ENCODE measurements at regions not wholly inside any gene's neighbourhood (a gene's known extent, or its start where the extent isn't known, plus 50 kb on each side); places are given as distances from the start of the nearest gene placed in this dataset.

DNA sequence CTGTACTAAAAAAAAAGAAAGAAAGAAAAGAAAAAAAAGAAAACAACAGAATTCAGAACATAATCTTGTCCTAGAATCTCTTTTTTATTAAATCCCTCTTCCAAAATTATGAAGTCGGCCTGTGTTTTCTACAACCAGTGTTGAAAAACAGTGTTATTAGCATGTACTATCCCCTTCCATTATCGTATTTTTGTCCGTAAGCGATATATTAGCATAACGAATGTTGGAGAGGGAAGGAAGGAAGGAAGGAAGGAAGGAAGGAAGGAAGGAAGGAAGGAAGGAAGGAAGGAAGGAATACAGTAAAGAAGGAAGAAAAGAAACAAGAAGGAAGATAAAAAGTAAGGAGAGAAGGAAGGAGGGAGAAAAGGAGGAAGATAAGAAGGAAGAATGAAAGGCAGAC, 393.0 kb upstream of the TSHZ3 start:
- TF ChIP-seq, protein P1, sequence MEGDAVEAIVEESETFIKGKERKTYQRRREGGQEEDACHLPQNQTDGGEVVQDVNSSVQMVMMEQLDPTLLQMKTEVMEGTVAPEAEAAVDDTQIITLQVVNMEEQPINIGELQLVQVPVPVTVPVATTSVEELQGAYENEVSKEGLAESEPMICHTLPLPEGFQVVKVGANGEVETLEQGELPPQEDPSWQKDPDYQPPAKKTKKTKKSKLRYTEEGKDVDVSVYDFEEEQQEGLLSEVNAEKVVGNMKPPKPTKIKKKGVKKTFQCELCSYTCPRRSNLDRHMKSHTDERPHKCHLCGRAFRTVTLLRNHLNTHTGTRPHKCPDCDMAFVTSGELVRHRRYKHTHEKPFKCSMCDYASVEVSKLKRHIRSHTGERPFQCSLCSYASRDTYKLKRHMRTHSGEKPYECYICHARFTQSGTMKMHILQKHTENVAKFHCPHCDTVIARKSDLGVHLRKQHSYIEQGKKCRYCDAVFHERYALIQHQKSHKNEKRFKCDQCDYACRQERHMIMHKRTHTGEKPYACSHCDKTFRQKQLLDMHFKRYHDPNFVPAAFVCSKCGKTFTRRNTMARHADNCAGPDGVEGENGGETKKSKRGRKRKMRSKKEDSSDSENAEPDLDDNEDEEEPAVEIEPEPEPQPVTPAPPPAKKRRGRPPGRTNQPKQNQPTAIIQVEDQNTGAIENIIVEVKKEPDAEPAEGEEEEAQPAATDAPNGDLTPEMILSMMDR (IDR thresholded peaks at IDR 0.05; ENCODE audit: low read depth, low read length): no peak

DNA sequence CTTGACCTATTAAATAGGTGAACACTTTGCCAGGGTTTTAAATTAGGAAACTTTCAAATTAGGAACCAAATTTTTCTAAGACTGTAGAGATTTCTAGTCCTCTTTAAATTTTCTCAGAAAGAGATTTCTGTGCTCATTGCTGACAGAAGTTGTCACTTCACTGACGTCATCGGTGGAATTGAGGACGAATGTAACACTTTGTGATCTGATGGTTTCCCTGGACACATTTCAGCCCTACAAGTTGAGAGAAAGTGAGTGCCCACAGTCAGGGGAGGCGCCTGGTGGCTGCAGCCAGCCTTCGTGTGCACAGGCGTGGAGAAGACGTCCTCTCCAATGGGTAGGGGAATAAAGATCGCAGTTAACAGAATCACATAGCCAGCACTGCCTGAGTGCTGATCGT, 396.5 kb upstream of the TSHZ3 start:
- TF ChIP-seq, protein P1 (IDR thresholded peaks at IDR 0.05; ENCODE audit: low read depth, low read length): no peak
- no peak overlapping the region for H3K4me3 ChIP-seq (ENCODE audit: low read depth, low read length)

More for the DNA sequence above, 393.0 kb upstream of the TSHZ3 start:
- no peak overlapping the region for H3K4me3 ChIP-seq (ENCODE audit: low read depth, low read length)

DNA sequence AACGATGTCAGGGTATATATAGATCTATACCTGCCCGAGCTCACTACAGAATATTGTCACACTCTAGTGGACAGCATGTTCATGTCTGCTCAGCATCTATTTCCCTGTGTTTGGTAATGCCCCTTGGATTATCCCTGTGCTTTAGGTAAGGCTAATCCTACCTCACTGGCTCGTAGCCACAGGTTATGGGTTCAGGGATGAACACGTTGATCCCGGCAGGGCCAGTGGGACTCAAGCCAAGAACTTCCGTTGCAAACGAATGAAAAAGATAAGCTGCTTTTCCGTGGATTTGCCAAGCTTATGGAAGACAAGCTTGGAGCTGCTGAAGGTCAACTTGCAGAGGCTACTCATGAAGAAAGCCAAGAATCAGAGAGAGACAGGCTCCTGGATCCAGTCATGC, 400.0 kb upstream of the TSHZ3 start:
- H3K4me3 ChIP-seq (ENCODE audit: low read depth, low read length): no peak overlapping the region
- TF ChIP-seq, protein P1 (IDR thresholded peaks at IDR 0.05; ENCODE audit: low read depth, low read length): no peak

DNA sequence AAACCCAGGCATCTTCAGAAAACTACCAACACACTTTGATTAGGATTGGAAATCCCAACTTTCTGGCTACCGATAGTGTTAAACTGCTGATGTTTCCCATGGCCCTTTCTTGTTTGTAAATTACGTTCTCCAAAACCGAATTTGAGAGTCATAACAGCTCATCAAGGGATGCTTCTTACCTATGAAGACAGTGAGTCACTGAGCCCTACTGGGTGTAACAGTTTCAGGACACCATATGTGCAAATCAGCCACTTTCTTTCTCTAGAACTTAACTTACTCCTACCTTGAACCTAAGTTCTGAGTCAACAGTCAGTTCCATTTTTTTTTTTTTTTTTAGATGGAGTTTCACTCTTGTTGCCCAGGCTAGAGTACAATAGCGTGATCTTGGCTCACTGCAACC, 410.1 kb upstream of the TSHZ3 start:
- no peak overlapping the region for H3K4me3 ChIP-seq (ENCODE audit: low read depth, low read length)
- TF ChIP-seq, protein P1 (IDR thresholded peaks at IDR 0.05; ENCODE audit: low read depth, low read length): no peak

DNA sequence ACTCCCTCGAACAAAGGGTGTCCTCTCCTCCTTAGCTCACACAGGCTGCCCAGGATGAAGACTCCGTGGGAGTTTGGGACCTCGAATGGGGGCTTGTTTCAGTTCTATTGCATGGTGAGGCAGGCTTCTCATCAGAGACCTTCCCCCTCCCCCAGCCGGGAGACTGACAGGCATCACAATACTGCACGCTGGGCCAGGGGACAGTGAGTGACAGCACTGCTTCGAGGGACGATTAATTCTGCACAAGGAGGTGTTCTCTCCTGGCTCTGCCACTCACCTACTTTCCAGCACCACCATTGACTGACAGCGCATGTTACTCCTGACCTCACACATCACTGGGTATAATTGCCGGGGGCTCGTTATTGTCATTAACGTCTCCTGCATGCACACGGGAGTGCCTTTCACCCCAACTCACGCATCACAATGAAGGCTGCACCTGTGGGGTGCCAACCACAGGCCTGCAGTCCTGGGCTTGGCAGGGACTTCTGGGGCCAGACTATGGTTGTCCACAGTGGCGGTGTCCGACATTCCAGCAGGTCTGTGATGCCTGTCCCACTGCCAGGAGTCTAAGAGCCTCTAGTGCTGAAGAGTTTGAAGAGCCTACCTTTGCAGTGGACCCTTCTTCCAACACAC, 412.2 kb upstream of the TSHZ3 start:
- TF ChIP-seq, protein P1 (IDR thresholded peaks at IDR 0.05; ENCODE audit: low read depth, low read length): no peak
- no peak overlapping the region for H3K4me3 ChIP-seq (ENCODE audit: low read depth, low read length)

DNA sequence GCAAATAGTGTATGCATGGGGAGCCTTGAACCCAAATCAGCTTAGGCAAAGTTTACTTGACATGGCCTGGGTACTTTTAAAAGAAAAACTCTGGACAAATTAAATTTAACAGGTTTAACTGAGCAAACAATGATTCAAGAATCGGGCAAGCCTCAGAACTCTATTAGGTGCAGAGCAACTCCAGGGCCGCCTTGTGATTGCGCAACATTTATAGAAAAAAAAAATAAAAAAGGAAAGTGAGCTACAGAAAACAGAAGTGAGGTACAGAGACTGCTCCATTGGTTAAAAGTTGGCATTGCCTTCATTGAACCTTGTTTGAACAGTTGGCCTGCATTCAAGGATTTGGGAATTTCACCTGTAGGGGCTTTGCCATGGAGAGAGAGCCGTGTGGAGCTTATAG, 421.0 kb upstream of the TSHZ3 start:
- H3K4me3 ChIP-seq (ENCODE audit: low read depth, low read length): no peak overlapping the region
- TF ChIP-seq, protein P1 (IDR thresholded peaks at IDR 0.05; ENCODE audit: low read depth, low read length): no peak

DNA sequence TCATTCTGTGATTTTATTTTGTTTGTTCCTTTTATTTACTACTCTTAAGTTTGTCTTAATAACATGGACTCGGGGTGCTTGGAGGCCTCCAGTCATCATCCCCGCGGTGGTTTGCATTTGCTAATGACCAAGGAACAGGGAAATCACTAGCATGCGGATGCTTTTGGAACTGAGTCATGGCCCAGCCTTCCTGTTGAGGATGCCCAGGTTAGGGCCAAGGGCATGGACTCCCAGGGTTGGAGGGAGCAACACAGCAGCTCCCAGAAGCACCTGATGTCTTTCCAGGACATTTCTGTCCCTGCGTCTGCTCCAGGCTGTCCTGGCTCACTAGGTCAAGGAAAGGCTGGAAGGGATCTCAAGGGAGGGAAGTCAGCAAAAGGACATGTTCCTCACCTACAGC, 423.7 kb upstream of the TSHZ3 start:
- no peak overlapping the region for H3K4me3 ChIP-seq (ENCODE audit: low read depth, low read length)
- TF ChIP-seq, protein P1 (IDR thresholded peaks at IDR 0.05; ENCODE audit: low read depth, low read length): no peak

Measured in WI38 (cell line).